ENCODE measurements at regions not wholly inside any gene's neighbourhood (a gene's known extent, or its start where the extent isn't known, plus 50 kb on each side); places are given as distances from the start of the nearest gene placed in this dataset.

- TF ChIP-seq POLR2A (IDR thresholded peaks at IDR 0.05; ENCODE audit: low read length) (no peak), GATA1 (IDR thresholded peaks at IDR 0.05; ENCODE audit: low read depth, low read length) (no peak)
Observed at GRCh38 chr14:98963610-98964009, 308.4 kb downstream of the BCL11B start.

Measured in erythroblast (primary cell).